ENCODE measurements at regions not wholly inside any gene's neighbourhood (a gene's known extent, or its start where the extent isn't known, plus 50 kb on each side); places are given as distances from the start of the nearest gene placed in this dataset.

DNA sequence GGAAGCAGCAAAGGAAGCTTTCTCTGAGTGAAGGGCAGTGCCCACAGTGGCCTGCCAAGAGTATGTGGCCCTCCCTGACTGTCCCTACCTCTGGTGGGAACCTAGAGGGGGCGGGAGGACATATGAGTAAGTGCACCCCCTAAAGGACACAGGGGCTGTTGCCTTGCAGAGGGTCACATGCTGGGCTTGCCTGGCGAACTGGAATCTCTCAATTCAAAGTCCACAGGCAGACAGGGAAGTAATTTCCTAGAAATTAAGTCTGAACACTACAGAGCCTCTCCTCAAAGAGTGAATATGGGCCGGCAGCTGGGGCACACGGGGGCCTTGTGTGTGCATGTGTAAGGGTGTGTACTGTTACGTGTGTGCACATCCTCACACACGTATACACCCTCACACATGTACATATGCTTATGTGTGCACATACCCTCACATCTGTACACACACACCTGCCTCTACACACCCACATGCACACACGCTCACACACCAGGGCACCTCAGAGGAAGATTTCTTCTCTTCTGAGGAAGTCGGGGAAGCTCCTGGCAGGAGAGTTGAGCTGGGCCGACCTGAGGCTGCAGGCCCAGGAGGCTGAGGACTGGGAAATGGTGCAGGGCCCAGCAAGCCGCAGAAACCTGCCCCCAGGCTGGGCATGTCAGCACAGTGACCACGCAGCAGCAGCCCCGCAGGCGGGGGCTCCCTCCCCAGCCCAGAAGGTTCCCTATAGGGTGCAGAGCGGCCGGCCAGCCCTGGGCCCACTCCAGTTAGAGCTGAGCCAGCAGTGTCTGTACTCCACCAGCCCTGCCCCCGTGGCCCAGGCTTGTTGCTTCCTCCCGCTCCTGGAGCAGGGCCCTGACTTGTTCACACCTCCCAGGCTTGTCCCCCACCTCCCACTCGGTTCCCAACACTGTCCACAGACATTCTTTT lies 77.4 kb upstream of the TAF1B start:
- TF ChIP-seq, protein P1, sequence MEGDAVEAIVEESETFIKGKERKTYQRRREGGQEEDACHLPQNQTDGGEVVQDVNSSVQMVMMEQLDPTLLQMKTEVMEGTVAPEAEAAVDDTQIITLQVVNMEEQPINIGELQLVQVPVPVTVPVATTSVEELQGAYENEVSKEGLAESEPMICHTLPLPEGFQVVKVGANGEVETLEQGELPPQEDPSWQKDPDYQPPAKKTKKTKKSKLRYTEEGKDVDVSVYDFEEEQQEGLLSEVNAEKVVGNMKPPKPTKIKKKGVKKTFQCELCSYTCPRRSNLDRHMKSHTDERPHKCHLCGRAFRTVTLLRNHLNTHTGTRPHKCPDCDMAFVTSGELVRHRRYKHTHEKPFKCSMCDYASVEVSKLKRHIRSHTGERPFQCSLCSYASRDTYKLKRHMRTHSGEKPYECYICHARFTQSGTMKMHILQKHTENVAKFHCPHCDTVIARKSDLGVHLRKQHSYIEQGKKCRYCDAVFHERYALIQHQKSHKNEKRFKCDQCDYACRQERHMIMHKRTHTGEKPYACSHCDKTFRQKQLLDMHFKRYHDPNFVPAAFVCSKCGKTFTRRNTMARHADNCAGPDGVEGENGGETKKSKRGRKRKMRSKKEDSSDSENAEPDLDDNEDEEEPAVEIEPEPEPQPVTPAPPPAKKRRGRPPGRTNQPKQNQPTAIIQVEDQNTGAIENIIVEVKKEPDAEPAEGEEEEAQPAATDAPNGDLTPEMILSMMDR (IDR thresholded peaks at IDR 0.05), result no peak
- Histone ChIP-seq H3K4me3 (no peak overlapping the region), H3K4me1 (peaks cover 7 to 78% (median 35%) of the 10 kb centered on the region in 9 donors), H3K27ac (no peak overlapping the region), H3K36me3 (no peaks in the 10 kb centered on the region), H3K27me3 (no peaks in the 10 kb centered on the region), H3K9me3 (no peaks in the 10 kb centered on the region)
- WGBS, 2 donors, result 66 to 73% methylated on average over 18 of the region's 18 CpGs
- DNase-seq, result no peak
- intact Hi-C loops (cut with DNase I), result loop anchor here in 4 of 10 donors (10.0 kb wide), 3 partner anchors 131 to 291 kb away; partner anchors contain the start of genes ADAM17 (in 2 of the 4), IAH1 (in 1 of the 4) and YWHAQ (in 1 of the 4)
- peak in 1 of 8 donors; percentile 32 for ATAC-seq

DNA sequence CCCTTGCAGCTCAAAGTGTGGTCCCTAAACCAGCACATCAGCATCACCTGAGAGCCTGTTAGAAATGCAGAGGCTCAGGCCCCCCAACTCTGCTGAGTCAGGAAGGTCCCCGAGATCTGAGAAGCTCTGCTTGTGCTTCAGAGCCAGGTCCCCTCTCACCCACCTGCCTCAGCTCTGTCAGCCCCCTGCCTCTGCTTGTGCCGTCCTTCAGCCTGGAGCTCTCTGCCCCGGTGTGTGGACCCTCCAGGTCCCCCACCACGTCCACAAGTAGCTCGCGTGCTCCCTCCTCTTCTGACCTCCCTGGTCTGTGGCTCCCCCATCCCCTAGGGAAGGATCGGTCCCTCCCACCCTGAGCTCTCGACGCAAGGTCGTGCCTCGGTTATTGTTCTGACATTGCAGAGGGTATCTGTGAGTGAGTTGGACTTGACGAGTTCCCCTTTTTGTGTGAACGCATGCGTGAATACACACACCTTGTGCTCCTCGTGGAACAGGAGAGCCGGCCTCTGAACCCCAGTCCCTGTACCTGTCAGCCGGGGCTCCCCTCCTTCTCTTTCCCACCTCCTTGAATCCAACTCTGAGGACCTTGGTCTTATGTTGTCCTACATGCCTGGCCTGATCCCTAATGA lies 75.5 kb upstream of the TAF1B start:
- no peak overlapping the region for H3K27ac ChIP-seq
- intact Hi-C loops (cut with DNase I), result loop anchor here in 4 of 10 donors (10.0 kb wide), 3 partner anchors 133 to 293 kb away; partner anchors contain the start of genes ADAM17 (in 2 of the 4), IAH1 (in 1 of the 4) and YWHAQ (in 1 of the 4)
- H3K27me3 ChIP-seq, result no peaks in the 10 kb centered on the region
- TF ChIP-seq, protein P1 (IDR thresholded peaks at IDR 0.05), result no peak
- peaks cover 15 to 78% (median 38%) of the 10 kb centered on the region in 9 donors for H3K4me1 ChIP-seq
- H3K36me3 ChIP-seq, result no peaks in the 10 kb centered on the region
- ATAC-seq, result no peak
- DNase-seq, result no peak
- no peaks in the 10 kb centered on the region for H3K9me3 ChIP-seq
- H3K4me3 ChIP-seq, result no peak overlapping the region
- WGBS, 2 donors, result 96 to 97% methylated on average over 17 of the region's 17 CpGs

DNA sequence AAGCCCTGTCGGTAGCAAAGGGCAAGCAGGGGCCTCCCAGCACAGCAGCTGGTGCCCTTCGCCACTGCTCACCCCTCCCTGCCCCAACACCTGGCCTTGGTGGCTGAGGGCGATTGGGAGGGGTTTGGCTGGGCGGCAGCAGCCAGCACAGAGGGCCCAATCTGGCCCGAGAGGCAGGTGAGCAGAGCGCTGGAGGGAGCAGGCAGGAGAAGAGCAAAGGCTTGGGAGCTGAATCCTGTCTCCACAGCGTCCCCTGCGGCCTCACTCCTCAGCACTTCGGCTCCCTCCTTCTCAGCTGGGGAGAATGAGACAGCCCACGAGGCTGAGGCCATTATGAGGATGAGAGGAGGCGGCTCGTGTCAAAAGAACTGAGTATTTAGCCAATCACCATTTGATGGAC lies 74.9 kb upstream of the TAF1B start:
- intact Hi-C loops (cut with DNase I), result loop anchor here in 4 of 10 donors (10.0 kb wide), 3 partner anchors 134 to 294 kb away; partner anchors contain the start of genes ADAM17 (in 2 of the 4), IAH1 (in 1 of the 4) and YWHAQ (in 1 of the 4)
- ATAC-seq (peak in 3 of 8 donors; percentile 15 to 38 (median 38)), DNase-seq (no peak)
- H3K9me3 ChIP-seq, result no peaks in the 10 kb centered on the region
- no peaks in the 10 kb centered on the region for H3K36me3 ChIP-seq
- H3K27me3 ChIP-seq, result no peaks in the 10 kb centered on the region
- 71 to 76% methylated on average over 12 of the region's 12 CpGs for WGBS, 2 donors
- TF ChIP-seq, protein P1 (IDR thresholded peaks at IDR 0.05), result peak in 6 of 9 donors; percentile 20 to 48 (median 26)
- H3K4me1 ChIP-seq, result peaks cover 11 to 78% (median 39%) of the 10 kb centered on the region in 9 donors
- H3K27ac ChIP-seq, result no peak overlapping the region
- H3K4me3 ChIP-seq, result no peak overlapping the region
